Neural cell (in vitro differentiated cells): ENCODE measurements at regions not wholly inside any gene's neighbourhood (a gene's known extent, or its start where the extent isn't known, plus 50 kb on each side); places are given as distances from the start of the nearest gene placed in this dataset.

ENCODE experiments used
- H2AFZ ChIP-seq: fragments of 200-600, 300-800 bp; sonication (generic), shearing (Covaris generic); 2 replicates; pipeline ENCODE4 v1.6.0; 2014; ENCODE audit warnings: low read depth, mild to moderate bottlenecking, antibody characterized with exemption, low read length, moderate library complexity
- H3F3A ChIP-seq: fragments of 200-600 bp; shearing (Covaris generic); 2 replicates; pipeline ENCODE4 v1.6.1; 2016; ENCODE audit warnings: mild to moderate bottlenecking, moderate library complexity, mixed read lengths, antibody characterized with exemption, low read length; ENCODE audit not compliant: insufficient read depth, poor library complexity, severe bottlenecking
- H3K27ac ChIP-seq: fragments of 200-600, 300-800 bp; sonication (generic), shearing (Covaris generic); 2 replicates; pipeline ENCODE4 v1.5.1; 2014; ENCODE audit warnings: mild to moderate bottlenecking, low read length, moderate library complexity
- H3K27me3 ChIP-seq: fragments of 300-800, 200-600 bp; sonication (generic), shearing (Covaris generic); 2 replicates; pipeline ENCODE4 v1.6.0; 2014; ENCODE audit warnings: mild to moderate bottlenecking, low read depth, low read length, moderate library complexity; ENCODE audit not compliant: insufficient read depth
- H3K36me3 ChIP-seq: fragments of 300-800, 200-600 bp; sonication (generic), shearing (Covaris generic); 2 replicates; pipeline ENCODE4 v1.5.1; 2014; ENCODE audit warnings: mild to moderate bottlenecking, antibody characterized with exemption, low read length, moderate library complexity; ENCODE audit not compliant: insufficient read depth
- H3K4me2 ChIP-seq: fragments of 300-800, 200-600 bp; sonication (generic), shearing (Covaris generic); 2 replicates; pipeline ENCODE4 v1.6.0; 2014; ENCODE audit warnings: mild to moderate bottlenecking, low read length
- H3K4me3 ChIP-seq: fragments of 300-800, 200-600 bp; sonication (generic), shearing (Covaris generic); 2 replicates; pipeline ENCODE4 v1.5.1; 2014; ENCODE audit warnings: mild to moderate bottlenecking, low read length, moderate library complexity
- H3K79me2 ChIP-seq: fragments of 200-600 bp; shearing (Covaris generic); replicated peaks from 2 replicates; pipeline ENCODE4 v1.6.0; 2014; ENCODE audit warnings: mild to moderate bottlenecking, low read length, moderate library complexity; ENCODE audit not compliant: insufficient read depth
- H3K9ac ChIP-seq: fragments of 300-800, 200-600 bp; sonication (generic), shearing (Covaris generic); 2 replicates; pipeline ENCODE4 v1.6.1; 2016; ENCODE audit warnings: mild to moderate bottlenecking, low read length, mixed read lengths
- H3K9me2 ChIP-seq: fragments of 200-600 bp; shearing (Covaris generic); 2 replicates; pipeline ENCODE4 v1.6.1; 2016; ENCODE audit warnings: mild to moderate bottlenecking, low read length, mixed read lengths; ENCODE audit not compliant: insufficient read depth
- H3K9me3 ChIP-seq: fragments of 200-600, 300-800 bp; sonication (generic), shearing (Covaris generic); 2 replicates; pipeline ENCODE4 v1.6.1; 2016; ENCODE audit warnings: mild to moderate bottlenecking, mixed run types, low read length, moderate library complexity, mixed read lengths
- H4K20me1 ChIP-seq: fragments of 200-600 bp; shearing (Covaris generic); 2 replicates; pipeline ENCODE4 v1.6.1; 2016; ENCODE audit warnings: mild to moderate bottlenecking, mixed run types; ENCODE audit not compliant: insufficient read depth
- EP300 ChIP-seq: fragments of 450-650 bp; conservative IDR thresholded peaks from 2 replicates; pipeline ENCODE4 v1.6.1; 2014; ENCODE audit warnings: antibody characterized with exemption, mild to moderate bottlenecking, moderate library complexity; ENCODE audit not compliant: poor library complexity, severe bottlenecking
- EZH2 ChIP-seq: fragments of 200-600, 300-800 bp; shearing (Covaris generic), sonication (generic); IDR thresholded peaks from 2 replicates; pipeline ENCODE4 v1.6.1; 2014; ENCODE audit warnings: antibody characterized with exemption, low read length, borderline replicate concordance, mild to moderate bottlenecking; ENCODE audit not compliant: insufficient read depth, poor library complexity, severe bottlenecking
- MXI1 ChIP-seq: fragments of 450-650 bp; conservative IDR thresholded peaks from 2 replicates; pipeline ENCODE4 v1.6.1; 2014; ENCODE audit warnings: antibody characterized with exemption, mild to moderate bottlenecking; ENCODE audit not compliant: poor library complexity, severe bottlenecking
- POLR2AphosphoS5 ChIP-seq: IDR thresholded peaks from 2 replicates; pipeline ENCODE4 v1.6.1; 2012
- RAD21 ChIP-seq: fragments of 450-650 bp; conservative IDR thresholded peaks from 2 replicates; pipeline ENCODE4 v1.6.1; 2014; ENCODE audit warnings: antibody characterized with exemption, mild to moderate bottlenecking, moderate library complexity
- SMC3 ChIP-seq: fragments of 450-650 bp; conservative IDR thresholded peaks from 2 replicates; pipeline ENCODE4 v1.6.1; 2014; ENCODE audit warnings: antibody characterized with exemption, mild to moderate bottlenecking, moderate library complexity; ENCODE audit not compliant: poor library complexity
- TAF1 ChIP-seq: IDR thresholded peaks from 2 replicates; pipeline ENCODE4 v1.6.1; 2012; ENCODE audit warnings: low read depth
- TF ChIP-seq, protein P1 (sequence below): IDR thresholded peaks from 2 replicates; pipeline ENCODE4 v1.6.1; 2012; ENCODE audit warnings: borderline replicate concordance
- TF ChIP-seq, protein P2 (sequence below): fragments of 450-650 bp; IDR thresholded peaks from 2 replicates; pipeline ENCODE4 v1.5.1; 2014; ENCODE audit warnings: antibody characterized with exemption, mild to moderate bottlenecking, moderate library complexity; ENCODE audit not compliant: poor library complexity, severe bottlenecking

DNA sequence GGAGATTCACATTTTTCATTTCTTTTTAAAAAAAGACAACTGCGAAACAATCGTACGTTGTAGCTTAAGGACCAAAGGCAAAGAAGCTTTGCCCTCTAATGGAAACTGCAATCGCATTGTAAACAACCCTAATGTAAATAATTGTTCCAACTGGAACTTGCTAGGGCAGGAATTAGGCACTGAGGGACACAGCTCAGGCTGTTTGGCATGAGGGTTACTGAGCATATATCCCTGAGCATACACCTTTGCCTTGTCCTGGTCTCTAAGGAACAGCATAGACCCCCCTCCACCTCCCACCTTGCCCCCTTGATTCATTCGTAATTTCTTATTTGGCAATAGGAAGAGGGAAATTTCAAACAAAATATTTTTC is 396.4 kb downstream of the LNPK start:
- Histone ChIP-seq H3K27ac (no peak overlapping the region), H3K79me2 (no peaks in the 10 kb centered on the region), H3F3A (no peaks in the 10 kb centered on the region), H2AFZ (no peak overlapping the region), H3K4me2 (no peak overlapping the region), H3K36me3 (no peaks in the 10 kb centered on the region), H3K9me2 (no peaks in the 10 kb centered on the region), H3K9ac (no peak overlapping the region), H4K20me1 (no peaks in the 10 kb centered on the region), H3K9me3 (no peaks in the 10 kb centered on the region), H3K27me3 (no peaks in the 10 kb centered on the region), H3K4me3 (no peak overlapping the region)
- TF ChIP-seq SMC3 (no peak), RAD21 (no peak), MXI1 (no peak), POLR2AphosphoS5 (no peak)
- TF ChIP-seq, protein P1, sequence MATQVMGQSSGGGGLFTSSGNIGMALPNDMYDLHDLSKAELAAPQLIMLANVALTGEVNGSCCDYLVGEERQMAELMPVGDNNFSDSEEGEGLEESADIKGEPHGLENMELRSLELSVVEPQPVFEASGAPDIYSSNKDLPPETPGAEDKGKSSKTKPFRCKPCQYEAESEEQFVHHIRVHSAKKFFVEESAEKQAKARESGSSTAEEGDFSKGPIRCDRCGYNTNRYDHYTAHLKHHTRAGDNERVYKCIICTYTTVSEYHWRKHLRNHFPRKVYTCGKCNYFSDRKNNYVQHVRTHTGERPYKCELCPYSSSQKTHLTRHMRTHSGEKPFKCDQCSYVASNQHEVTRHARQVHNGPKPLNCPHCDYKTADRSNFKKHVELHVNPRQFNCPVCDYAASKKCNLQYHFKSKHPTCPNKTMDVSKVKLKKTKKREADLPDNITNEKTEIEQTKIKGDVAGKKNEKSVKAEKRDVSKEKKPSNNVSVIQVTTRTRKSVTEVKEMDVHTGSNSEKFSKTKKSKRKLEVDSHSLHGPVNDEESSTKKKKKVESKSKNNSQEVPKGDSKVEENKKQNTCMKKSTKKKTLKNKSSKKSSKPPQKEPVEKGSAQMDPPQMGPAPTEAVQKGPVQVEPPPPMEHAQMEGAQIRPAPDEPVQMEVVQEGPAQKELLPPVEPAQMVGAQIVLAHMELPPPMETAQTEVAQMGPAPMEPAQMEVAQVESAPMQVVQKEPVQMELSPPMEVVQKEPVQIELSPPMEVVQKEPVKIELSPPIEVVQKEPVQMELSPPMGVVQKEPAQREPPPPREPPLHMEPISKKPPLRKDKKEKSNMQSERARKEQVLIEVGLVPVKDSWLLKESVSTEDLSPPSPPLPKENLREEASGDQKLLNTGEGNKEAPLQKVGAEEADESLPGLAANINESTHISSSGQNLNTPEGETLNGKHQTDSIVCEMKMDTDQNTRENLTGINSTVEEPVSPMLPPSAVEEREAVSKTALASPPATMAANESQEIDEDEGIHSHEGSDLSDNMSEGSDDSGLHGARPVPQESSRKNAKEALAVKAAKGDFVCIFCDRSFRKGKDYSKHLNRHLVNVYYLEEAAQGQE: no peak

DNA sequence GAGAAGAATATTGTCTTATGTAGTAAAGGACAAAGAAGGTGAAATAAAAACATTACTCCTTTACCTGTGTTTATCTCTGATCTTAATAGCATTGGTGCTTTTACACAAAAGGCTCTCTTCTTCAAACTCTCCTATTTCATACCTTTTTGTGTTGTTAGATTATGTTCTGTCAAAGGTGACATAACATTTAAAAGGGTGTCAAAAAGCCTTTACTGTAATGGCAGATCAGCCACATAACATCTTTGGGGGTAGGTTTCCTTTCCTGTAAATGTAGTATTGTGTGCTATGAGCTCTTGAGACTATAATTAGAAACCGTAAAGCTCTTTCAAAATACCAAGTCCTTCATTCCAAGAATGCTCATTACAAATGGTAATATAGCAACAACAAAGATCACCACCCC is 400.1 kb downstream of the LNPK start:
- H3K9me3 ChIP-seq: no peaks in the 10 kb centered on the region
- no peaks in the 10 kb centered on the region for H4K20me1 ChIP-seq
- H3K9ac ChIP-seq: no peak overlapping the region
- H3K79me2 ChIP-seq: no peaks in the 10 kb centered on the region
- H3F3A ChIP-seq: no peaks in the 10 kb centered on the region
- no peaks in the 10 kb centered on the region for H3K27me3 ChIP-seq
- no peak overlapping the region for H3K27ac ChIP-seq
- H3K9me2 ChIP-seq: no peaks in the 10 kb centered on the region
- no peaks in the 10 kb centered on the region for H3K36me3 ChIP-seq
- TF ChIP-seq RAD21 (no peak), POLR2AphosphoS5 (peak; percentile 61), TAF1 (no peak), EZH2 (no peak), EP300 (peak; percentile 78), SMC3 (no peak), MXI1 (no peak)
- TF ChIP-seq, protein P2, sequence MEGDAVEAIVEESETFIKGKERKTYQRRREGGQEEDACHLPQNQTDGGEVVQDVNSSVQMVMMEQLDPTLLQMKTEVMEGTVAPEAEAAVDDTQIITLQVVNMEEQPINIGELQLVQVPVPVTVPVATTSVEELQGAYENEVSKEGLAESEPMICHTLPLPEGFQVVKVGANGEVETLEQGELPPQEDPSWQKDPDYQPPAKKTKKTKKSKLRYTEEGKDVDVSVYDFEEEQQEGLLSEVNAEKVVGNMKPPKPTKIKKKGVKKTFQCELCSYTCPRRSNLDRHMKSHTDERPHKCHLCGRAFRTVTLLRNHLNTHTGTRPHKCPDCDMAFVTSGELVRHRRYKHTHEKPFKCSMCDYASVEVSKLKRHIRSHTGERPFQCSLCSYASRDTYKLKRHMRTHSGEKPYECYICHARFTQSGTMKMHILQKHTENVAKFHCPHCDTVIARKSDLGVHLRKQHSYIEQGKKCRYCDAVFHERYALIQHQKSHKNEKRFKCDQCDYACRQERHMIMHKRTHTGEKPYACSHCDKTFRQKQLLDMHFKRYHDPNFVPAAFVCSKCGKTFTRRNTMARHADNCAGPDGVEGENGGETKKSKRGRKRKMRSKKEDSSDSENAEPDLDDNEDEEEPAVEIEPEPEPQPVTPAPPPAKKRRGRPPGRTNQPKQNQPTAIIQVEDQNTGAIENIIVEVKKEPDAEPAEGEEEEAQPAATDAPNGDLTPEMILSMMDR: no peak
- TF ChIP-seq, protein P1: no peak
- no peak overlapping the region for H3K4me2 ChIP-seq
- H3K4me3 ChIP-seq: no peak overlapping the region
- H2AFZ ChIP-seq: no peak overlapping the region
